ENCODE measurements at regions not wholly inside any gene's neighbourhood (a gene's known extent, or its start where the extent isn't known, plus 50 kb on each side); places are given as distances from the start of the nearest gene placed in this dataset.

DNA sequence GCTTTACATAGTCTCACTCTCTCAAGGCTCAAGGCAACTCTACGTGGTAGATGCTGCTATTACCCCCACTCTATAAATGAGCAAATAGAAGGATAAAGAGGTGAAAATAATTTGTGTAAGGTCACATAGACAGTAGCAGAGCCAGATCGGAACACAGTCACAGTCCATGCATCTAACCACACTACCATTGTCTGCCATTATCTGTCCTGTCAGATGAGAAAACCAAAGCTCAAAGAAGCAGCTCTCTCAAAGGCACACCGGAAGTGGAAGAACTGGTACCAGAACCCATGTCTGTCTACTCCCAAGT is 134.4 kb upstream of the NUDT4 start:
- ChIA-PET POLR2A (no interaction called here), RAD21 (ENCODE audit: low non-redundant PET in 1 of 2, low total read pairs in 2 of 2, uncharacterized antibody in 2 of 2, unreplicated experiment in 2 of 2) (no interaction called here), CTCF (interaction anchor here (1.8 kb wide), 1 partner anchor 8 kb away, joined by 4 read pairs; no protein-coding TSS in a partner anchor)
- H3K36me3 ChIP-seq (ENCODE audit: control insufficient read depth in 1 of 2, insufficient read depth in 2 of 2, low read length in 2 of 2): no peaks in the 10 kb centered on the region
- no peak overlapping the region for H3K4me3 ChIP-seq (replicated peaks in 1 of 2; ENCODE audit: low read depth in 1 of 2, low read length in 2 of 2)
- no peaks in the 10 kb centered on the region; a peak in 1 of 4 replicates for H3K9me3 ChIP-seq (ENCODE audit: control insufficient read depth in 1 of 2, insufficient read depth in 1 of 2, low read depth in 1 of 2, low read length in 2 of 2)
- H3K4me1 ChIP-seq (ENCODE audit: control insufficient read depth in 1 of 2, insufficient read depth in 2 of 2, low read length in 2 of 2): 0 out of 4 replicates have a peak, but pooled peaks cover 0 to 3% of the 10 kb centered on the region in 2 experiments
- no peak overlapping the region for H3K4me2 ChIP-seq (ENCODE audit: low read length)
- DNase-seq (ENCODE audit: low read depth, low spot score) (no peak), ATAC-seq (no peak)
- intact Hi-C loops (cut with micrococcal nuclease): no loop called here
- no peaks in the 10 kb centered on the region for H3K9me2 ChIP-seq (ENCODE audit: insufficient read depth)
- H3K79me2 ChIP-seq (ENCODE audit: insufficient read depth, low read length): no peaks in the 10 kb centered on the region
- no peaks in the 10 kb centered on the region for H4K20me1 ChIP-seq (ENCODE audit: insufficient read depth)
- H3K9ac ChIP-seq (ENCODE audit: low read length): no peak overlapping the region
- H3K27me3 ChIP-seq (ENCODE audit: insufficient read depth, low read length): no peaks in the 10 kb centered on the region
- no TSS peak for BruUV-seq (replicated peaks)
- TF ChIP-seq RAD21 (IDR thresholded peaks at IDR 0.05; ENCODE audit: low read depth) (no peak), EZH2 (IDR thresholded peaks at IDR 0.05) (no peak), ELF1 (IDR thresholded peaks at IDR 0.05; ENCODE audit: borderline replicate concordance, low read depth) (no peak), EGR1 (IDR thresholded peaks at IDR 0.05; ENCODE audit: low read depth) (no peak), CBX3 (IDR thresholded peaks at IDR 0.05; ENCODE audit: low read depth) (no peak), ZFX (IDR thresholded peaks at IDR 0.05) (no peak), FOSL1 (IDR thresholded peaks at IDR 0.05; ENCODE audit: low read depth) (no peak), POLR2AphosphoS5 (IDR thresholded peaks at IDR 0.05; ENCODE audit: low read depth, low read length) (no peak), YY1 (IDR thresholded peaks at IDR 0.05; ENCODE audit: extremely low read depth, insufficient replicate concordance, low read depth, low read length) (no peak), JUND (IDR thresholded peaks at IDR 0.05) (no peak), SP1 (IDR thresholded peaks at IDR 0.05; ENCODE audit: low read depth) (no peak), TCF7L2 (IDR thresholded peaks at IDR 0.05; ENCODE audit: borderline replicate concordance, extremely low read depth, insufficient read depth, insufficient read length) (no peak), EZH2phosphoT487 (IDR thresholded peaks at IDR 0.05; ENCODE audit: borderline replicate concordance) (no peak)
- TF ChIP-seq, protein P1, sequence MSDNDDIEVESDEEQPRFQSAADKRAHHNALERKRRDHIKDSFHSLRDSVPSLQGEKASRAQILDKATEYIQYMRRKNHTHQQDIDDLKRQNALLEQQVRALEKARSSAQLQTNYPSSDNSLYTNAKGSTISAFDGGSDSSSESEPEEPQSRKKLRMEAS (IDR thresholded peaks at IDR 0.05): no peak
- TF ChIP-seq, protein P2, sequence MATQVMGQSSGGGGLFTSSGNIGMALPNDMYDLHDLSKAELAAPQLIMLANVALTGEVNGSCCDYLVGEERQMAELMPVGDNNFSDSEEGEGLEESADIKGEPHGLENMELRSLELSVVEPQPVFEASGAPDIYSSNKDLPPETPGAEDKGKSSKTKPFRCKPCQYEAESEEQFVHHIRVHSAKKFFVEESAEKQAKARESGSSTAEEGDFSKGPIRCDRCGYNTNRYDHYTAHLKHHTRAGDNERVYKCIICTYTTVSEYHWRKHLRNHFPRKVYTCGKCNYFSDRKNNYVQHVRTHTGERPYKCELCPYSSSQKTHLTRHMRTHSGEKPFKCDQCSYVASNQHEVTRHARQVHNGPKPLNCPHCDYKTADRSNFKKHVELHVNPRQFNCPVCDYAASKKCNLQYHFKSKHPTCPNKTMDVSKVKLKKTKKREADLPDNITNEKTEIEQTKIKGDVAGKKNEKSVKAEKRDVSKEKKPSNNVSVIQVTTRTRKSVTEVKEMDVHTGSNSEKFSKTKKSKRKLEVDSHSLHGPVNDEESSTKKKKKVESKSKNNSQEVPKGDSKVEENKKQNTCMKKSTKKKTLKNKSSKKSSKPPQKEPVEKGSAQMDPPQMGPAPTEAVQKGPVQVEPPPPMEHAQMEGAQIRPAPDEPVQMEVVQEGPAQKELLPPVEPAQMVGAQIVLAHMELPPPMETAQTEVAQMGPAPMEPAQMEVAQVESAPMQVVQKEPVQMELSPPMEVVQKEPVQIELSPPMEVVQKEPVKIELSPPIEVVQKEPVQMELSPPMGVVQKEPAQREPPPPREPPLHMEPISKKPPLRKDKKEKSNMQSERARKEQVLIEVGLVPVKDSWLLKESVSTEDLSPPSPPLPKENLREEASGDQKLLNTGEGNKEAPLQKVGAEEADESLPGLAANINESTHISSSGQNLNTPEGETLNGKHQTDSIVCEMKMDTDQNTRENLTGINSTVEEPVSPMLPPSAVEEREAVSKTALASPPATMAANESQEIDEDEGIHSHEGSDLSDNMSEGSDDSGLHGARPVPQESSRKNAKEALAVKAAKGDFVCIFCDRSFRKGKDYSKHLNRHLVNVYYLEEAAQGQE (IDR thresholded peaks at IDR 0.05; ENCODE audit: low read depth): no peak
- TF ChIP-seq, protein P3, sequence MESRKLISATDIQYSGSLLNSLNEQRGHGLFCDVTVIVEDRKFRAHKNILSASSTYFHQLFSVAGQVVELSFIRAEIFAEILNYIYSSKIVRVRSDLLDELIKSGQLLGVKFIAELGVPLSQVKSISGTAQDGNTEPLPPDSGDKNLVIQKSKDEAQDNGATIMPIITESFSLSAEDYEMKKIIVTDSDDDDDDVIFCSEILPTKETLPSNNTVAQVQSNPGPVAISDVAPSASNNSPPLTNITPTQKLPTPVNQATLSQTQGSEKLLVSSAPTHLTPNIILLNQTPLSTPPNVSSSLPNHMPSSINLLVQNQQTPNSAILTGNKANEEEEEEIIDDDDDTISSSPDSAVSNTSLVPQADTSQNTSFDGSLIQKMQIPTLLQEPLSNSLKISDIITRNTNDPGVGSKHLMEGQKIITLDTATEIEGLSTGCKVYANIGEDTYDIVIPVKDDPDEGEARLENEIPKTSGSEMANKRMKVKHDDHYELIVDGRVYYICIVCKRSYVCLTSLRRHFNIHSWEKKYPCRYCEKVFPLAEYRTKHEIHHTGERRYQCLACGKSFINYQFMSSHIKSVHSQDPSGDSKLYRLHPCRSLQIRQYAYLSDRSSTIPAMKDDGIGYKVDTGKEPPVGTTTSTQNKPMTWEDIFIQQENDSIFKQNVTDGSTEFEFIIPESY (IDR thresholded peaks at IDR 0.05; ENCODE audit: extremely low read depth, insufficient replicate concordance, low read length): no peak
- TF ChIP-seq, protein P4, sequence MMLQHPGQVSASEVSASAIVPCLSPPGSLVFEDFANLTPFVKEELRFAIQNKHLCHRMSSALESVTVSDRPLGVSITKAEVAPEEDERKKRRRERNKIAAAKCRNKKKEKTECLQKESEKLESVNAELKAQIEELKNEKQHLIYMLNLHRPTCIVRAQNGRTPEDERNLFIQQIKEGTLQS (IDR thresholded peaks at IDR 0.05): no peak
- no peak overlapping the region for H2AFZ ChIP-seq (ENCODE audit: low read depth, low read length, poor library complexity, severe bottlenecking)
- no peak overlapping the region for H3K27ac ChIP-seq (ENCODE audit: low read depth, low read length)
